ENCODE measurements at regions not wholly inside any gene's neighbourhood (a gene's known extent, or its start where the extent isn't known, plus 50 kb on each side); places are given as distances from the start of the nearest gene placed in this dataset.

DNA sequence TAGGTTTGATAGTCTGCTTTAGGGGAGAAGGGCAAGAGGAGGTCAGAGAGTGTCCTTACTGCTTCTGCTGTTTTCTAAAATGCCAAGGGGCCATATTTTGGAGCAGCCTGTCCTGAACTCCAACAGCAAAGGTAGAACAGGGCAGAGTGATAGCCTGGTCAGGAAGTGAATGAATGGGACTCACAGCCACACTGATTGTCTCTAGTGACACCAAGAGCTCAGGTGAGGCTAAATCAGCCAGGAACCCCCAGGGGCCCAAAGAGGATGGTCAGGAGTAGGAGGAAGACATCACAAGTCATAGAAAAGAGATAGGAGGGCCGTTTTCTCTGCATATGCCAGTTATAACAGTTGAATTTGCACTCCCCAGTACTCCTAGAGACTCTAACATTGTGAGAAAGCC is 97.4 kb upstream of the DUSP10 start:
- CTCF ChIA-PET = interaction anchor here (0.6 to 1.6 kb wide), 6 partner anchors 9 to 1626 kb away, joined by 3 to 5 read pairs (median 4); no protein-coding TSS in a partner anchor
- Mint-ChIP-seq H3K9me3 (ENCODE audit: low read depth, unreplicated experiment) (peaks cover 3% of the 10 kb centered on the region), H3K27ac (ENCODE audit: unreplicated experiment) (peak overlapping the region; percentile 48), H3K36me3 (ENCODE audit: insufficient read depth, unreplicated experiment) (peaks cover 21% of the 10 kb centered on the region), H3K27me3 (ENCODE audit: unreplicated experiment) (no peaks in the 10 kb centered on the region), H3K4me3 (ENCODE audit: low read depth, unreplicated experiment) (no peak overlapping the region), H3K4me1 (ENCODE audit: low read depth, unreplicated experiment) (peaks cover 85% of the 10 kb centered on the region)
- TSS peak; percentile 84 for BruUV-seq (replicated peaks)
- no peak for DNase-seq
- TF ChIP-seq, protein P1, sequence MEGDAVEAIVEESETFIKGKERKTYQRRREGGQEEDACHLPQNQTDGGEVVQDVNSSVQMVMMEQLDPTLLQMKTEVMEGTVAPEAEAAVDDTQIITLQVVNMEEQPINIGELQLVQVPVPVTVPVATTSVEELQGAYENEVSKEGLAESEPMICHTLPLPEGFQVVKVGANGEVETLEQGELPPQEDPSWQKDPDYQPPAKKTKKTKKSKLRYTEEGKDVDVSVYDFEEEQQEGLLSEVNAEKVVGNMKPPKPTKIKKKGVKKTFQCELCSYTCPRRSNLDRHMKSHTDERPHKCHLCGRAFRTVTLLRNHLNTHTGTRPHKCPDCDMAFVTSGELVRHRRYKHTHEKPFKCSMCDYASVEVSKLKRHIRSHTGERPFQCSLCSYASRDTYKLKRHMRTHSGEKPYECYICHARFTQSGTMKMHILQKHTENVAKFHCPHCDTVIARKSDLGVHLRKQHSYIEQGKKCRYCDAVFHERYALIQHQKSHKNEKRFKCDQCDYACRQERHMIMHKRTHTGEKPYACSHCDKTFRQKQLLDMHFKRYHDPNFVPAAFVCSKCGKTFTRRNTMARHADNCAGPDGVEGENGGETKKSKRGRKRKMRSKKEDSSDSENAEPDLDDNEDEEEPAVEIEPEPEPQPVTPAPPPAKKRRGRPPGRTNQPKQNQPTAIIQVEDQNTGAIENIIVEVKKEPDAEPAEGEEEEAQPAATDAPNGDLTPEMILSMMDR (IDR thresholded peaks at IDR 0.05; ENCODE audit: unreplicated experiment) = no peak
- intact Hi-C loops (cut with micrococcal nuclease; ENCODE audit: unreplicated experiment) = no loop called here

DNA sequence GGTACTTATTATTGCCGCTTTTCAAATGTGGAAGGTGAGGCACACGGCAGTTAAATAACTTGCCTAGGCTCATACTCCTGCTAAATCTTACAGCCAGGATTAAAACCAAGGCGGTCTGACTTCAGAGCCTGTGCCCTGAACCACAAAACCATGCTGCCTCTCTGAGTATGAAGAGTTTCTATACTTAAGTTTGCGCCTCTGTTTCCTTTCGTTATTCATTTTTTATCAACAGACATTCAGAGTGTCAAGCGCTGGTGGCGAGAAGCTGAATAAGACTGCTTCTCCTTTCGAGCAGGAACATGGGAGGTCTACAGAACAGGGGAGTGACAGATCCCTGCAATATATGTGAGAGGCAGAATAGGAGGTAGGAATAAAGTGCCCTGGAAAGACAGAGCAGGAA is 96.0 kb upstream of the DUSP10 start:
- Mint-ChIP-seq H3K9me3 (ENCODE audit: low read depth, unreplicated experiment) (peaks cover 5% of the 10 kb centered on the region), H3K4me3 (ENCODE audit: low read depth, unreplicated experiment) (no peak overlapping the region), H3K27me3 (ENCODE audit: unreplicated experiment) (no peaks in the 10 kb centered on the region), H3K27ac (ENCODE audit: unreplicated experiment) (peak overlapping the region; percentile 48), H3K4me1 (ENCODE audit: low read depth, unreplicated experiment) (peaks cover 96% of the 10 kb centered on the region), H3K36me3 (ENCODE audit: insufficient read depth, unreplicated experiment) (peaks cover 21% of the 10 kb centered on the region)
- intact Hi-C loops (cut with micrococcal nuclease; ENCODE audit: unreplicated experiment) = no loop called here
- CTCF ChIA-PET = no interaction called here
- TF ChIP-seq, protein P1 (IDR thresholded peaks at IDR 0.05; ENCODE audit: unreplicated experiment) = no peak
- no TSS peak for BruUV-seq (replicated peaks)
- DNase-seq = no peak

DNA sequence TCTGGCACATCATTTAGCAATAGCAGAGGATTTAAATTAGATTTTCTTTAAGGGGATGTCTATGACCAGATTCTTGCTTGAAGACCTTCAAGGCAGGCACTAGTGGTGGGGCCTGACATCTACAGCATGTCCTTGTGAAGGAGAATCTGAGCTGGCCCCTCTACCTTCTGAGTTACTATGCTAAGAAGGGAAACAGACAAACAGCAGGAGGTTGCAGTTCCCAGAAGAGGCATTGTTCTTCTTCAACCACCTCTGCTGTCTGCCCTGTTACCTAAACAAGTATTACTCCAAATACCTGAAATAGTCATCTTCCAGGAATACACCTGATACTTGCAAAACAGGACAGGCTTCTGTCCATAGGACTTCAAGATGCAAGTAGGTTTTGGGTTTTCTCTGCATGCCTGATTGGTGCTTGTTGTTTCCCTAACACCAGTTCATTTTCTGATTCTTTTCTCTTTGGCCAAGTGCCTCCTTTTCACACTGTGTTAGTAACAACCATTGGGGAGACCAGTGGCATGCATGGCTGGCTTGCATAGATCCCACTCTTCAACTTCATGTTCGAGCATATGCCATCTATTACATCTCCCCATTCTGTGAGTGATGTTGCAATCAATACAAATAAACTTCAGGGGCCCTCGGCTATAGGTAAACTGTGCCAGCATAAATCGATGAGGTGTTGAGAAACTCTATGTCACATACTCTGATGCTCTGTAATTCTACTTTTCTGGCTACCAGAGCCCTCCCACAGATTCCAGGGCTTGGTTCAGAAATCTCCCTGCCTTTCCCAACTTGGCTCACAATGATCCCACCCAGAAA is 93.0 kb upstream of the DUSP10 start:
- H3K27me3 Mint-ChIP-seq (ENCODE audit: unreplicated experiment) = no peaks in the 10 kb centered on the region
- DNase-seq = no peak
- intact Hi-C loops (cut with micrococcal nuclease; ENCODE audit: unreplicated experiment) = no loop called here
- peaks cover 86% of the 10 kb centered on the region for H3K4me1 Mint-ChIP-seq (ENCODE audit: low read depth, unreplicated experiment)
- CTCF ChIA-PET = no interaction called here
- H3K4me3 Mint-ChIP-seq (ENCODE audit: low read depth, unreplicated experiment) = no peak overlapping the region
- H3K27ac Mint-ChIP-seq (ENCODE audit: unreplicated experiment) = peak overlapping the region; percentile 30
- TF ChIP-seq, protein P1 (IDR thresholded peaks at IDR 0.05; ENCODE audit: unreplicated experiment) = no peak
- H3K36me3 Mint-ChIP-seq (ENCODE audit: insufficient read depth, unreplicated experiment) = peaks cover 24% of the 10 kb centered on the region
- no TSS peak for BruUV-seq (replicated peaks)
- H3K9me3 Mint-ChIP-seq (ENCODE audit: low read depth, unreplicated experiment) = peaks cover 2% of the 10 kb centered on the region

DNA sequence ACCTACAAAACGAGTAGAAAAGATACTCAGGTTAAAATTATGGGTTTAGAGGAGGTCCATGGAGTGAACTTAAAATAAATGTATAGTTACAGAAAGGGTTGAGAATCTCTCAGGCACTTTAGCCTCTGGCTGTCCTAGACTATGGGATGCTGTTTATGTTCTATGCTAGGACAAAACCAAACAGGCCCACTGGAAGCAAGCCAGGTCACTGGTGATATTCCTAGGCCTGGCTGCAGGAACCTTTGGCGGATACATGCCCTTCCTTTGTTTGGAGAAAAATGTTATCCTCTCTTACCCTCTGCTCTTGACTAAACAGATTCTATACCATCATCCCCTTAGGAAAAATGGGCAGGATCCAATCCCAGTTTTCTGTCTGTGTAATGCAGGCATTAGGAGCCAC is 90.7 kb upstream of the DUSP10 start:
- Mint-ChIP-seq H3K36me3 (ENCODE audit: insufficient read depth, unreplicated experiment) (peaks cover 10% of the 10 kb centered on the region), H3K9me3 (ENCODE audit: low read depth, unreplicated experiment) (peaks cover 4% of the 10 kb centered on the region), H3K27ac (ENCODE audit: unreplicated experiment) (no peak overlapping the region), H3K4me1 (ENCODE audit: low read depth, unreplicated experiment) (peaks cover 86% of the 10 kb centered on the region), H3K27me3 (ENCODE audit: unreplicated experiment) (no peaks in the 10 kb centered on the region), H3K4me3 (ENCODE audit: low read depth, unreplicated experiment) (no peak overlapping the region)
- TF ChIP-seq, protein P1 (IDR thresholded peaks at IDR 0.05; ENCODE audit: unreplicated experiment) = no peak
- CTCF ChIA-PET = no interaction called here
- BruUV-seq (replicated peaks) = no TSS peak
- intact Hi-C loops (cut with micrococcal nuclease; ENCODE audit: unreplicated experiment) = no loop called here
- no peak for DNase-seq

Data from Calu3 (cell line).